ENCODE measurements at regions not wholly inside any gene's neighbourhood (a gene's known extent, or its start where the extent isn't known, plus 50 kb on each side); places are given as distances from the start of the nearest gene placed in this dataset.
"Not testable (repeated sequence)": the region's sequence is repeated elsewhere in the genome, so short reads cannot be mapped to it uniquely, and the experiment has no call there.

DNA sequence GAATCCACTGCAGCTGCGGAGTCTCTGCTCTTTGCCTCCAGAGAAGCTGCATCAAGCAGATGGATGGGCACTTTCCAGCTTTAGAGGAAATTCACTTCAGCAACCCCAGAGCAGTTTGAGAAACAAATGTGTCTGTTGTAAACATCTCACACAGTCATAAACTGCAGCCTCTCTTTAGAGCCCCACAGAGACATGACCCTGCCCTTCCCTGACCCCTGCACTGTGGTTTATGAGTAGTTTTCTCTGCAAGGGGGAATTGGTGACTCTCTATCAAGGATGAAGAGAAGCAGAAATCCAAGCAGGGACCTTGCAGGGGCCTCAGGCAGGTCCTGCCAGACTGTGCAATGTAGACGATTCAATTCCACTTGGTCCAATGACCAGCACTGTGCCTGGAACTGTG, 160.2 kb downstream of the SH2D4B start:
- no peak for DNase-seq

GRCh38 chr10:80699602-80700039, 161.9 kb downstream of the SH2D4B start:
- DNase-seq, result peak; percentile 41

DNA sequence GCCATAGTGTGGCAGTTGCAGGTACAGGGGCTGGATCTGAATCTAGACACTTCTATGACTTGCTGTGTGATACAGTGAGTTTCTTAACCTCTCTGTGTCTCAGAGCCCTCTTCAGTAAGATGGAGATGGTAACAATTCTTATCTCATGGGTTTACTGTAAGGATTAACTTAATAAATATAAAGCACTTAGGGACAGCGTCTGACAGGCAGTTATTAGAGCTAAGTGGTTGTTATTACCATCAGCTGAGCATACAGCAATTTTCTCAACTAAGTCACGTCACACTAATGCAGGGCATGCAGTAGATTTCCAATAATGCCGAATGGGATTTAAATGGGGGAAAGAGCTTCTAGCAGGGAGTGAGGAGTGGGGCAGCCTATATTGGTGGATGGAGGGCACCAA, 162.6 kb downstream of the SH2D4B start:
- DNase-seq, result no peak

- DNase-seq, result no peak
Observed at GRCh38 chr10:80700760-80701444, 163.2 kb downstream of the SH2D4B start.

- DNase-seq, result no peak
Observed at GRCh38 chr10:80701706-80702105, 164.0 kb downstream of the SH2D4B start.

DNA sequence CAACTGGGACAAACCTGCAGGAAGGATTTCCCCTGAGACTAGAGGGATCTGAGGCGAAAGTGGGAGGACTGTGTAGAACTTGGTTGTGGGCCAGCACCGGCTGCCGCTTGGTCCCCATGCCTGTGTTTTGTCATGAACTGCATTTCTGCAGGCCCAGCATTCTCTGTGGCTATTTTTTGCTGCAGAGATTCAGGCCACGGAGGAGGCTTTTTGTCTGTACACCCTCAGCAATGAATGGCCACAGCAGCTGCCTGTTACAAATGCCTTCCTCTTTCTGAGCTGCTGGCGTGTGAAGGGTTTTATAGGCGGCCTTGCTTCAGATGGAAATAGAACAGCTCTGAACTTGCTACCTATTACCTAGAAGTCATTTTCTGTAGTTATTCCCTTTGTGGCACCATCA, 164.4 kb downstream of the SH2D4B start:
- DNase-seq, result no peak

DNA sequence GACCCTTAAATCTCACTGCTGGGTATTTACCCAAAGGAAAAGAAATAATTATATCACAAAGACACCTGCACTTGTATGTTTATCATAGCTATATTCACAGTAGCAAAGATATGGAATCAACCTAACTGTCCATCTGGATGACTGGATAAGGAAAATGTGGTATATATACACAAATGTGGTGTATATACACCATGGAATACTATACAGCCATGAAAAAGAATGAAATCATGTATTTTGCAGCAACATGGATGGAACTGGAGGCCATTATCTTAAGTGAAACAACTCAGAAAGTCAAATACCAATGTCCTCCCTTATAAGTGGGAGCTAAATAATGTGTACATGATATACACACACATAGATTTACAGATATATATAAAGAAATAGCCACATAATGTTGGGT, 168.2 kb downstream of the SH2D4B start:
- no peak for DNase-seq

- DNase-seq, result no peak
Observed at GRCh38 chr10:80708185-80708584, 170.5 kb downstream of the SH2D4B start.

GRCh38 chr10:80708808-80709207, 171.1 kb downstream of the SH2D4B start:
- no peak for DNase-seq

GRCh38 chr10:80709866-80710265, 172.2 kb downstream of the SH2D4B start:
- DNase-seq, result no peak

DNA sequence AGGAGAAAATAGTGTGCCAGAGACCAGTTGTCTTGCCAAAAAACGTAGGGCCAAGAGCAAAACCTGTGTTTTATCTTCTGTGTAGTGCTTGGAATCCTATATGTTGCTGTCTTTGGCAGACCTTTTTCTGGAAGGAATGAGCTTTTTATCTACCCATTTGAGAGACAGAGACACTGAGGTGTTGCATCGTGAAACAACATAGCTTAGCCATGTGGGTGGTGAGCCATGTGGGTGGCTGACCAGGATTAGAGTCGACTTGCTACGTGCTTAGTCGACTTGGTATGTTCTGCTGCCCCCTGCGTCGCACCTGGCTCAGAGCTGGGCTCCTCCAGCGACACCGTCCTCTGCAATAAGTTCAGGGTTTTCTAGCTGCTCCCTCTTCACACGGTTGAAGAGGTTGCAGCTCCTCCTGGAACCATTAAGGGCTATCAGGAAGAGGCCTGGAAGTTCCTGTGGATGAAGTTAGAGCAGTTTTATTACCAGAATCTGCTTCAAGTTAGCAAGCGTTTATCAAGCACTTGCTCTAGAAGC, 175.8 kb downstream of the SH2D4B start:
- DNase-seq, result no peak

GRCh38 chr10:80714566-80714965, 176.9 kb downstream of the SH2D4B start:
- DNase-seq, result no peak

DNA sequence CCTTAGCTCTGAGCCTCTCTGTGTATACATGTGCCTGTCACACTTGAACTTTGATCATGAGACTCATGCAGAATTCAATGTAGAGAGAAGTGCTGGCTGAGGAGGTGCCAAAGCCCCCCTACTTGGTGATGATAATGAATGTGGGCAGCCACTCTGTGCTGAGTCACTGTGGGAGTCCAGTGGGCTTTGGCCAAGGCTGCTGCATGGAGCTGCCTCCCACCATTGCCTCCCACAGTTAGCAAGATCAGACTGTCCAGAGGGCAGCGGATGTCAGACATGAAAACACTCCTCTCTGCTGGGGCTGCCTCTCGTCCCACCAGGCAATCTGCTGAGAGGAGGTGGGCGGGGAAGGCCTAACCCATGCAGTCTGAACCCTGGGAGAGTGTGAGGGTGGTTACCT, 180.3 kb downstream of the SH2D4B start:
- DNase-seq, result no peak

- no peak for DNase-seq
Observed at GRCh38 chr10:80719935-80720334, 182.2 kb downstream of the SH2D4B start.

- DNase-seq, result no peak
Observed at GRCh38 chr10:80720549-80720948, 182.8 kb downstream of the SH2D4B start.

DNA sequence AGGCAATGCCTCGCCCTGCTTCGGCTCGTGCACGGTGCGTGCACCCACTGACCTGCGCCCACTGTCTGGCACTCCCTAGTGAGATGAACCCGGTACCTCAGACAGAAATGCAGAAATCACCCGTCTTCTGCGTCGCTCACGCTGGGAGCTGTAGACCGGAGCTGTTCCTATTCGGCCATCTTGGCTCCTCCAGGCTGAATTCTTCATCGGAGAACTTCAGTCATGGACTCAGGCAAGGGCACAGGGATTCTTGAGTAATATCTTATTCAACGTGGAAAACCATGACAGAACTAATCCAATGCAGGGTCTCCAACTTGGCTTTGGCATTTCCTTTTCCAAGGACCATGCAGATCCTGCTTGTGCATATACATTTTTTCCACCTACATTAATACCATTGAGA, 190.7 kb downstream of the SH2D4B start:
- DNase-seq, result not testable (repeated sequence)

GRCh38 chr10:80729896-80730295, 192.2 kb downstream of the SH2D4B start:
- DNase-seq, result no peak

- DNase-seq, result no peak
Observed at GRCh38 chr10:80730522-80730921, 192.8 kb downstream of the SH2D4B start.

GRCh38 chr10:80734589-80734988, 196.9 kb downstream of the SH2D4B start:
- DNase-seq, result no peak

- DNase-seq, result no peak
Observed at GRCh38 chr10:80737209-80737608, 199.5 kb downstream of the SH2D4B start.

- no peak for DNase-seq
Observed at GRCh38 chr10:80739328-80739727, 201.6 kb downstream of the SH2D4B start.

DNA sequence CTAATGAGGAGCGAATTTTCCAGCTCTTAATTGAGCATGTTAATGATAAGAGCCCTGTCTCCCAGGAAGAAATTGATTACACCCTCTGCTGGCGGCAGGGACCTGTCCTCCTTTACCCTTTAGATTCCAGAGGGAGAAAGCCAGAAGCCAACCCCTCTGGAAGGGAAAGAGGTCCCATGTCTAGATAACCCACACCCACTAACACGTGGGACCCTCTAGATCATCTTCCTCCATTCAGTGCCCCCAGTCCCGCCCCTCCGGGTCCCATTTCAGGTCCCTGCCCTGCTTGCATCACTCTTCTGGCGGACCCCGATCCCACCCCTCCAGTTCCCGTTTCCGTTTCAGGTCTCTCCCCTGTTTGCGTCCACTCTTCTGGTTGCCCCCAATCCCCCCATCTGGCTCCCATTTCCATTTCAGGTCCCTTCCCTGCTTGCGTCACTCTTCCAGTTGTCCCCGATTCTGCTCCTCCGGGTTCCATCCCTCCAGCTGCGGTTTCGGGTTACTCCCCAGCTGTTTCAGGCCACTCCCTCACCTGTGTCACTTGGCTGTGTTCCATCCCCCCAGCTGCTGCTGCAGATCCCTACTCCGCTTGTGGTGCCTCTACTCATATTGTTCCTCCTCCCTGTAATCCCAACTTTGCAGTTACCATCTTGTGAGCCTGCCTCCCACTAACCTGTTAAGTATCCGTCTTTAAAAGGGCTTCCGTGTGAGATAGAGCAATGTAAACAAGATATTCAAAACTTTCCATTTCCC, 202.4 kb downstream of the SH2D4B start:
- no peak for DNase-seq

- DNase-seq, result no peak
Observed at GRCh38 chr10:80741278-80741677, 203.6 kb downstream of the SH2D4B start.

DNA sequence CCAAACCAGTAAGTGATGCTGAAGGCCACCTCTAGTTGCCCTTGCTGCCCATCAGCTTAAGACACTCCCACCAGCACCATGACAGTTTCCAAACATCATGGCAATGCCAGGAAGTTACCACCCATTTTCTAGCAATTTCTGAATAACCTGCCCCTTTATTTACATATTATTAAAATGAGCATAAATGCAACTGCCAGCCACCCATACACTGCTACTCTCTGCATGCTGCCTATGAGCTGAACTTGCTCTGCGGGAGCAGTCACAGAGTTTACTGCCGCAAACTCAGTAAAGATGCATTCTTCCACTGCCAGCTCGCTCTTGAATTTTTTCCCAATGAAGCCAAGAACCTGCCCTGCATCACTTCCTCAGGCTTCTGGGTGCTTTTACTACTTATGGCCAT, 212.6 kb downstream of the SH2D4B start:
- no peak for DNase-seq
